ENCODE measurements at regions not wholly inside any gene's neighbourhood (a gene's known extent, or its start where the extent isn't known, plus 50 kb on each side); places are given as distances from the start of the nearest gene placed in this dataset.

DNA sequence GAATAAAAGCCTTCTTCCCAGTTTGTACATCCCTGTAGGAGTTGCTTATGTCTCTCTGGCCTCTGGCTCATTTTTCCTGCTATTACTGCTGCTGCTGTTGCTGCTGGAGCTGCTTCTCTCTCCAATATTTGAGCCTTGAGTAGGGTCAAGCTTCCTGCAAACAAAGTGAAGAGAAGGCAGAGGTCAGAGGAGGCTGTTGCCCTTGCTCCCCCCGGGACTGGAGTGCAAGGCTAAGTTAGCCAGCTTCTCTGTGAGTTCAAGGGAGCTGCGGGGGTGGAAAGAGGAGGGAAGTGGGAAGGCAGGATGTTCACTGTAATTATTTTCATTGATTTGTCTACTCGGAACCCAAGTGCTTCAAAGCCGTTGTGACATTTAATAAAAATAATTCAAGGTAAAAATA lies 77.0 kb upstream of the TMEM132E start:
- Histone ChIP-seq H3K36me3 (no peaks in the 10 kb centered on the region), H3K4me3 (no peak overlapping the region), H3K27me3 (peaks cover 44% of the 10 kb centered on the region), H3K27ac (no peak overlapping the region), H3K4me1 (no peaks in the 10 kb centered on the region), H3K9me3 (no peaks in the 10 kb centered on the region)
- 77% methylated on average over 4 of the region's 4 CpGs for WGBS
- TF ChIP-seq EP300 (IDR thresholded peaks at IDR 0.05): no peak
- no peak for TF ChIP-seq POLR2AphosphoS5 (IDR thresholded peaks at IDR 0.05)
- TF ChIP-seq POLR2A (IDR thresholded peaks at IDR 0.05): no peak
- TF ChIP-seq, protein P1, sequence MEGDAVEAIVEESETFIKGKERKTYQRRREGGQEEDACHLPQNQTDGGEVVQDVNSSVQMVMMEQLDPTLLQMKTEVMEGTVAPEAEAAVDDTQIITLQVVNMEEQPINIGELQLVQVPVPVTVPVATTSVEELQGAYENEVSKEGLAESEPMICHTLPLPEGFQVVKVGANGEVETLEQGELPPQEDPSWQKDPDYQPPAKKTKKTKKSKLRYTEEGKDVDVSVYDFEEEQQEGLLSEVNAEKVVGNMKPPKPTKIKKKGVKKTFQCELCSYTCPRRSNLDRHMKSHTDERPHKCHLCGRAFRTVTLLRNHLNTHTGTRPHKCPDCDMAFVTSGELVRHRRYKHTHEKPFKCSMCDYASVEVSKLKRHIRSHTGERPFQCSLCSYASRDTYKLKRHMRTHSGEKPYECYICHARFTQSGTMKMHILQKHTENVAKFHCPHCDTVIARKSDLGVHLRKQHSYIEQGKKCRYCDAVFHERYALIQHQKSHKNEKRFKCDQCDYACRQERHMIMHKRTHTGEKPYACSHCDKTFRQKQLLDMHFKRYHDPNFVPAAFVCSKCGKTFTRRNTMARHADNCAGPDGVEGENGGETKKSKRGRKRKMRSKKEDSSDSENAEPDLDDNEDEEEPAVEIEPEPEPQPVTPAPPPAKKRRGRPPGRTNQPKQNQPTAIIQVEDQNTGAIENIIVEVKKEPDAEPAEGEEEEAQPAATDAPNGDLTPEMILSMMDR (IDR thresholded peaks at IDR 0.05): no peak
- peak in 1 of 2 donors; percentile 18 for DNase-seq (ENCODE audit: low spot score in 2 of 2)

DNA sequence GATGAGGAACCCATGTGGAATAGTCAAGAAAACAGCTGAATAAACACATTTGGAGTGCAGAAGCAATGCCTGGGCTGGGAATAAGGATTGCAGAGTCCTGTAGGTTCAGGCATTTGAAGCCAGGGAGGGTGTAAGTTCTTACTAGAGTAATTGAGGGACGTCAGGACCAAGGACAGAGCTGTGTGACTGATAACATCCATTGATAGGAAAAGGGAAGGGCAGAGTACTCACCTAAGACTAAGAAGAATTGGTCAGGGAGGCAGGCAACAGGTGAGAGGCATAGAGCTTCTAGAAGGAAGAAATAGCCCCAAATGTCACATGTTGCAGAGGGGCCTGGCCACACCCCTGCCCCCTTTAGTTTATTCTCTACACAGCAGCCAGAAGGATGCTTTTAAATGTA lies 79.8 kb upstream of the TMEM132E start:
- no peak for TF ChIP-seq POLR2AphosphoS5 (IDR thresholded peaks at IDR 0.05)
- TF ChIP-seq, protein P1 (IDR thresholded peaks at IDR 0.05): no peak
- no peak for TF ChIP-seq POLR2A (IDR thresholded peaks at IDR 0.05)
- TF ChIP-seq EP300 (IDR thresholded peaks at IDR 0.05): no peak
- 0% methylated on average over 1 of the region's 1 CpG for WGBS
- Histone ChIP-seq H3K36me3 (no peaks in the 10 kb centered on the region), H3K4me3 (no peak overlapping the region), H3K27me3 (peaks cover 31% of the 10 kb centered on the region), H3K4me1 (no peaks in the 10 kb centered on the region), H3K27ac (no peak overlapping the region), H3K9me3 (no peaks in the 10 kb centered on the region)
- DNase-seq (ENCODE audit: low spot score in 2 of 2): peak in 1 of 2 donors; percentile 2

DNA sequence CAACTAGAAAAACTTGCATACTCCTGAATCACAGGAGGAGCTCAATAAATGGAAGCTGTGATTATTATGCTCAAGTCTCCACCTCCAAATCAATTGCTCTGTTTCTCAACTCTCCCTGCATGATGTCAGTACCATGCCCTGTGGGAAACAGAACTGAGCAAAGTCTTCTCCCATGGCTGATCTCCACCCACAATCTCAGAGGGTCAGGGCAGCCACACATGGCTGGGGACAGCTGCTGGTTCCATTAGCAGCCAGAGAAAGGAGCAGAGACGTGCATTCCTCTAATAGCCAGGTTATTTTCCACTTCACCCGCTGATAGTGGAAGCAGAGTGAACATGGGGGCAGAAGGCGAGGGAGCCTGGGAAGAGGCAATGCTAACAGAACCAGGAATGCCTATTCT lies 85.5 kb upstream of the TMEM132E start:
- Histone ChIP-seq H3K27ac (no peak overlapping the region), H3K27me3 (peaks cover 29% of the 10 kb centered on the region), H3K36me3 (no peaks in the 10 kb centered on the region), H3K4me3 (no peak overlapping the region), H3K9me3 (no peaks in the 10 kb centered on the region), H3K4me1 (no peaks in the 10 kb centered on the region)
- WGBS: 75% methylated on average over 3 of the region's 3 CpGs
- no peak for DNase-seq (ENCODE audit: low spot score in 2 of 2)
- no peak for TF ChIP-seq EP300 (IDR thresholded peaks at IDR 0.05)
- TF ChIP-seq POLR2A (IDR thresholded peaks at IDR 0.05): no peak
- TF ChIP-seq, protein P1 (IDR thresholded peaks at IDR 0.05): no peak
- TF ChIP-seq POLR2AphosphoS5 (IDR thresholded peaks at IDR 0.05): no peak

DNA sequence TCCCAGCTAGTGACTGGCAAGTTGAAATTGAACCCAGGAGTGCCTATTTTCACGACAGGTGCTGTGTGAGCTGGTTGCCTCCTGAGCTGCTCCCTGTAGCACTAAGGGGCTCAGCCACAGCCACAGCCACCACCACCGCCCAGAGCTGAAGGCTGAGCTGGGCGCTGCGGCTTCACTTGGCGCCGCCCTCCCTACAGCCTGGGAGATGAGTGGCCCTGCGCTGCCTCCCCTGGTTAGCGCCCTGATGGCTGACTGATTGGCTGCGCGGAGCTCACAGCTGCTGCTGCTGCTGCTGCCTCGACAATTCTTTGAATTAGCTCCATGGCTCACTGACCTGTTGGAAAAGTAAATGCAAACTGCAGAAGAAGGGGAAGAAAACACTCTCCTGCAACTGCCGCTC lies 91.8 kb upstream of the TMEM132E start:
- Histone ChIP-seq H3K4me1 (no peaks in the 10 kb centered on the region), H3K4me3 (no peak overlapping the region), H3K9me3 (no peaks in the 10 kb centered on the region), H3K27me3 (peaks cover 58% of the 10 kb centered on the region), H3K27ac (no peak overlapping the region), H3K36me3 (no peaks in the 10 kb centered on the region)
- WGBS: 10% methylated on average over 9 of the region's 12 CpGs
- TF ChIP-seq POLR2A (IDR thresholded peaks at IDR 0.05): no peak
- TF ChIP-seq EP300 (IDR thresholded peaks at IDR 0.05): no peak
- no peak for TF ChIP-seq POLR2AphosphoS5 (IDR thresholded peaks at IDR 0.05)
- TF ChIP-seq, protein P1 (IDR thresholded peaks at IDR 0.05): no peak
- DNase-seq (ENCODE audit: low spot score in 2 of 2): no peak

DNA sequence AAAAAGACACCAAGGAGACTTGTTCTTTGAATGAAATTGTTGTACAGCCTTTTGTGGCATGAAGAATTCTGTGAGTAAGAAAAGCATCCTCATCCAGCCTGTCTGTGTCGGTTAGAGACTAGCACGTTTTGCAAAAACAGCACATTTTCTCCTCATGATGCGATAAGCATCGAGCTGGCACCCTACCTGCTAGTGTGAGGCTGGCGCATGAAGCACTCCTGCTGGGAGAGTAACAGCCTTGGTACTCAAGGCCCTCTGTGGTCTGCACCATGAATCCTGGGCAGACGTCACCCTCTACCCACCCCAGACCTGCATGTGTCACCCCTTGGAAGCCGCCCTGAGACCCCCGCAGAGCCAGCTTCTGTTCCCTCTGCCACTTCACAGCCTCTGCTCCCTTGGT lies 92.6 kb upstream of the TMEM132E start:
- Histone ChIP-seq H3K36me3 (no peaks in the 10 kb centered on the region), H3K27ac (no peak overlapping the region), H3K4me1 (no peaks in the 10 kb centered on the region), H3K4me3 (no peak overlapping the region), H3K9me3 (no peaks in the 10 kb centered on the region), H3K27me3 (peaks cover 60% of the 10 kb centered on the region)
- WGBS: 70% methylated on average over 8 of the region's 8 CpGs
- DNase-seq (ENCODE audit: low spot score in 2 of 2): no peak
- TF ChIP-seq POLR2AphosphoS5 (IDR thresholded peaks at IDR 0.05): no peak
- TF ChIP-seq EP300 (IDR thresholded peaks at IDR 0.05): no peak
- TF ChIP-seq POLR2A (IDR thresholded peaks at IDR 0.05): no peak
- TF ChIP-seq, protein P1 (IDR thresholded peaks at IDR 0.05): no peak
